H9 (cell line): ENCODE measurements at regions not wholly inside any gene's neighbourhood (a gene's known extent, or its start where the extent isn't known, plus 50 kb on each side); places are given as distances from the start of the nearest gene placed in this dataset.

Experiments used
- DNase-seq: peaks from one replicate; pipeline ENCODE4 v3.0.0-alpha.2; 2017
- H2AFZ ChIP-seq: one replicate; pipeline ENCODE4 v1.6.1; 2013; ENCODE audit warnings: mild to moderate bottlenecking, low read length, control low read depth, moderate library complexity
- H2AK5ac ChIP-seq: 2 replicates; pipeline ENCODE4 v1.6.1; 2013; ENCODE audit warnings: low read length, control low read depth, mixed read lengths; ENCODE audit not compliant: insufficient read length
- H2BK120ac ChIP-seq: one replicate; pipeline ENCODE4 v1.6.1; 2013; ENCODE audit warnings: low read depth, mild to moderate bottlenecking, low read length, control low read depth, inconsistent platforms; ENCODE audit not compliant: poor library complexity, severe bottlenecking
- H2BK12ac ChIP-seq: 2 replicates; pipeline ENCODE4 v1.6.1; 2013; ENCODE audit warnings: low read length, control low read depth, mixed read lengths, low read depth; ENCODE audit not compliant: insufficient read length
- H2BK15ac ChIP-seq: 2 replicates; pipeline ENCODE4 v1.6.1; 2013; ENCODE audit warnings: low read depth, low read length, control low read depth
- H2BK20ac ChIP-seq: one replicate; pipeline ENCODE4 v1.6.1; 2013; ENCODE audit warnings: low read depth, mild to moderate bottlenecking, low read length, control low read depth, inconsistent platforms; ENCODE audit not compliant: poor library complexity, severe bottlenecking
- H2BK5ac ChIP-seq: 2 replicates; pipeline ENCODE4 v1.6.1; 2013; ENCODE audit warnings: low read length, control low read depth, mixed read lengths; ENCODE audit not compliant: insufficient read length
- H3K14ac ChIP-seq: 2 replicates; pipeline ENCODE4 v1.6.1; 2013; ENCODE audit warnings: low read length, control low read depth; ENCODE audit not compliant: insufficient read depth
- H3K18ac ChIP-seq: 2 replicates; pipeline ENCODE4 v1.6.1; 2013; ENCODE audit warnings: low read depth, mild to moderate bottlenecking, mixed read lengths, low read length, control low read depth; ENCODE audit not compliant: insufficient read length
- H3K23ac ChIP-seq: 2 replicates; pipeline ENCODE4 v1.6.1; 2013; ENCODE audit warnings: low read length, control low read depth, mixed read lengths, low read depth; ENCODE audit not compliant: insufficient read length
- H3K23me2 ChIP-seq: 2 replicates; pipeline ENCODE4 v1.6.1; 2013; ENCODE audit warnings: low read depth, mild to moderate bottlenecking, mixed read lengths, low read length, control low read depth; ENCODE audit not compliant: insufficient read length, poor library complexity, severe bottlenecking
- H3K27ac ChIP-seq: 2 replicates; pipeline ENCODE4 v1.5.1; 2013; ENCODE audit warnings: low read length, control low read depth, mixed read lengths, low read depth; ENCODE audit not compliant: insufficient read length
- H3K27me3 ChIP-seq: 2 replicates; pipeline ENCODE4 v1.6.1; 2013; ENCODE audit warnings: low read length, control low read depth, inconsistent platforms; ENCODE audit not compliant: insufficient read depth
- H3K4ac ChIP-seq: 2 replicates; pipeline ENCODE4 v1.6.1; 2013; ENCODE audit warnings: low read depth, mild to moderate bottlenecking, control low read depth, inconsistent platforms, low read length, moderate library complexity
- H3K4me1 ChIP-seq: 2 replicates; pipeline ENCODE4 v1.6.1; 2013; ENCODE audit warnings: low read length, control low read depth, inconsistent platforms; ENCODE audit not compliant: insufficient read depth
- H3K4me2 ChIP-seq: 2 replicates; pipeline ENCODE4 v1.6.1; 2013; ENCODE audit warnings: low read length, control low read depth, mixed read lengths; ENCODE audit not compliant: insufficient read length, insufficient read depth
- H3K56ac ChIP-seq: 2 replicates; pipeline ENCODE4 v1.6.1; 2013; ENCODE audit warnings: low read depth, mild to moderate bottlenecking, mixed read lengths, low read length, control low read depth; ENCODE audit not compliant: insufficient read length
- H3K79me1 ChIP-seq: 2 replicates; pipeline ENCODE4 v1.6.1; 2013; ENCODE audit warnings: low read depth, mild to moderate bottlenecking, moderate library complexity, low read length, control low read depth, inconsistent platforms; ENCODE audit not compliant: insufficient read depth, poor library complexity, severe bottlenecking
- H3K79me2 ChIP-seq: 2 replicates; pipeline ENCODE4 v1.6.1; 2013; ENCODE audit warnings: low read length, control low read depth, inconsistent platforms; ENCODE audit not compliant: insufficient read depth
- H3K9ac ChIP-seq: 2 replicates; pipeline ENCODE4 v1.6.1; 2013; ENCODE audit warnings: low read length, control low read depth, mixed read lengths; ENCODE audit not compliant: insufficient read length; ENCODE audit errors: extremely low read depth
- H3K9me3 ChIP-seq: one replicate; pipeline ENCODE4 v1.6.1; 2013; ENCODE audit warnings: low read depth, low read length, inconsistent platforms; ENCODE audit not compliant: control insufficient read depth
- H3T11ph ChIP-seq: one replicate; pipeline ENCODE4 v1.6.1; 2013; ENCODE audit warnings: mild to moderate bottlenecking, low read length, control low read depth, inconsistent platforms
- H4K20me1 ChIP-seq: one replicate; pipeline ENCODE4 v1.6.1; 2013; ENCODE audit not compliant: control insufficient read depth, insufficient read length, insufficient read depth
- H4K5ac ChIP-seq: 2 replicates; pipeline ENCODE4 v1.6.1; 2013; ENCODE audit warnings: low read depth, mild to moderate bottlenecking, mixed read lengths, low read length, control low read depth; ENCODE audit not compliant: insufficient read length
- H4K8ac ChIP-seq: replicated peaks from 2 replicates; pipeline ENCODE4 v1.6.1; 2013; ENCODE audit warnings: low read length, control low read depth, mixed read lengths, low read depth; ENCODE audit not compliant: insufficient read length
- H4K91ac ChIP-seq: 2 replicates; pipeline ENCODE4 v1.6.1; 2013; ENCODE audit warnings: low read depth, mild to moderate bottlenecking, moderate library complexity, mixed read lengths, low read length, control low read depth; ENCODE audit not compliant: insufficient read length
- H3K27ac Mint-ChIP-seq, 3 experiments: 2 replicates in 2 of 3; 3 replicates in 1 of 3; pipeline ENCODE4 v1.8.0; 2020 to 2021; ENCODE audit warnings: mixed read lengths in 3 of 3, mild to moderate bottlenecking in 1 of 3, moderate library complexity in 1 of 3
- H3K27me3 Mint-ChIP-seq: 2 replicates; pipeline ENCODE4 v1.8.0; 2021; ENCODE audit warnings: low read depth, mild to moderate bottlenecking, moderate library complexity, mixed read lengths
- H3K36me3 Mint-ChIP-seq, 3 experiments: 2 replicates in 2 of 3; 3 replicates in 1 of 3; pipeline ENCODE4 v1.8.0; 2020 to 2021; ENCODE audit warnings: low read depth in 3 of 3, mixed read lengths in 3 of 3; ENCODE audit not compliant: insufficient read depth in 1 of 3
- H3K4me1 Mint-ChIP-seq, 2 experiments: 2 replicates each; pipeline ENCODE4 v1.8.0; 2020; ENCODE audit warnings: mixed read lengths in 2 of 2
- H3K4me3 Mint-ChIP-seq, 2 experiments: 2 replicates in 1 of 2; 3 replicates in 1 of 2; pipeline ENCODE4 v1.8.0; 2020 to 2021; ENCODE audit warnings: mild to moderate bottlenecking in 2 of 2, mixed read lengths in 2 of 2, moderate library complexity in 1 of 2
- H3K9me3 Mint-ChIP-seq, 2 experiments: 2 replicates in 1 of 2; 3 replicates in 1 of 2; pipeline ENCODE4 v1.8.0; 2020; ENCODE audit warnings: mild to moderate bottlenecking in 2 of 2, mixed read lengths in 2 of 2, moderate library complexity in 1 of 2
- TF ChIP-seq, protein P1 (sequence below): fragments of 200-600 bp; sonication (generic); conservative IDR thresholded peaks from 3 replicates; pipeline ENCODE4 v1.8.0; 2021; ENCODE audit warnings: antibody characterized with exemption, mild to moderate bottlenecking

DNA sequence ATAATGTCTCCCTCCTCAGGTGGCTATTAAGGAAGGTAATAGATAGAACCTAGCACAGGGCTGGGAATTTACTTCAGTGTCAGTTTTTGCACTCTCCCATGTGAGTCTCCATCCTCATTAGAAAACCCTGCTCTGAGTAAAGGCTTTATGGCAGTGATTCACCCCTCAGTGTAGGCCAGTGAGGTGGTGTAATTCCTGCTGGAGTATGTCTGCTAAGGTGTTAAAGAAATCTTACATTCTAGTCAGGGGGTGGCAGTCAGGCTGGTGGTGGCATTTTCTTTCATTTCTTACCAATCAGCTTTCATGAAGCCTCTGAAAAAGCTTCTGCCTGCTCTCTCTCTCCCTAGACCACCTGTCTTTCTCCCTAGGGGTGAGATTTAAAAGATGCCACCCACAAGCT, 138.8 kb upstream of the CCL2 start:
- Histone ChIP-seq H3K4me1 (no peaks in the 10 kb centered on the region), H3K23me2 (no peaks in the 10 kb centered on the region), H3K27me3 (no peaks in the 10 kb centered on the region), H4K91ac (no peak overlapping the region), H3K14ac (no peak overlapping the region), H3K9me3 (no peaks in the 10 kb centered on the region), H2AK5ac (no peak overlapping the region), H2BK20ac (no peak overlapping the region), H4K8ac (no peak overlapping the region), H2BK15ac (no peak overlapping the region), H2AFZ (no peak overlapping the region), H3T11ph (no peak overlapping the region), H3K79me1 (no peaks in the 10 kb centered on the region), H3K79me2 (no peaks in the 10 kb centered on the region), H3K23ac (no peak overlapping the region), H4K5ac (no peak overlapping the region), H2BK5ac (no peak overlapping the region), H3K4me2 (no peak overlapping the region), H3K56ac (no peak overlapping the region), H3K4ac (no peak overlapping the region), H2BK120ac (no peak overlapping the region), H3K9ac (no peak overlapping the region), H3K18ac (no peak overlapping the region), H4K20me1 (no peaks in the 10 kb centered on the region), H2BK12ac (no peak overlapping the region), H3K27ac (no peak overlapping the region)
- TF ChIP-seq, protein P1, sequence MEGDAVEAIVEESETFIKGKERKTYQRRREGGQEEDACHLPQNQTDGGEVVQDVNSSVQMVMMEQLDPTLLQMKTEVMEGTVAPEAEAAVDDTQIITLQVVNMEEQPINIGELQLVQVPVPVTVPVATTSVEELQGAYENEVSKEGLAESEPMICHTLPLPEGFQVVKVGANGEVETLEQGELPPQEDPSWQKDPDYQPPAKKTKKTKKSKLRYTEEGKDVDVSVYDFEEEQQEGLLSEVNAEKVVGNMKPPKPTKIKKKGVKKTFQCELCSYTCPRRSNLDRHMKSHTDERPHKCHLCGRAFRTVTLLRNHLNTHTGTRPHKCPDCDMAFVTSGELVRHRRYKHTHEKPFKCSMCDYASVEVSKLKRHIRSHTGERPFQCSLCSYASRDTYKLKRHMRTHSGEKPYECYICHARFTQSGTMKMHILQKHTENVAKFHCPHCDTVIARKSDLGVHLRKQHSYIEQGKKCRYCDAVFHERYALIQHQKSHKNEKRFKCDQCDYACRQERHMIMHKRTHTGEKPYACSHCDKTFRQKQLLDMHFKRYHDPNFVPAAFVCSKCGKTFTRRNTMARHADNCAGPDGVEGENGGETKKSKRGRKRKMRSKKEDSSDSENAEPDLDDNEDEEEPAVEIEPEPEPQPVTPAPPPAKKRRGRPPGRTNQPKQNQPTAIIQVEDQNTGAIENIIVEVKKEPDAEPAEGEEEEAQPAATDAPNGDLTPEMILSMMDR: no peak
- Mint-ChIP-seq H3K4me3 (no peak overlapping the region), H3K9me3 (no peaks in the 10 kb centered on the region), H3K36me3 (no peaks in the 10 kb centered on the region), H3K4me1 (peaks cover 0 to 4% of the 10 kb centered on the region in 2 experiments; a peak in 2 of 4 replicates), H3K27ac (no peak overlapping the region), H3K27me3 (peaks cover 4% of the 10 kb centered on the region)
- DNase-seq: no peak
